Parathyroid adenoma (tissue), 2 donors: ENCODE measurements at regions not wholly inside any gene's neighbourhood (a gene's known extent, or its start where the extent isn't known, plus 50 kb on each side); places are given as distances from the start of the nearest gene placed in this dataset.

ENCODE experiments used
- H2AFZ ChIP-seq: fragments of 300-600 bp; sonication (generic); one replicate; pipeline ENCODE4 v1.7.0; 2017; ENCODE audit warnings: antibody characterized with exemption, mild to moderate bottlenecking
- H3K27ac ChIP-seq: fragments of 300-600 bp; sonication (generic); one replicate; pipeline ENCODE4 v1.7.0; 2017
- H3K27me3 ChIP-seq: fragments of 300-600 bp; sonication (generic); one replicate; pipeline ENCODE4 v1.7.0; 2017; ENCODE audit warnings: low read length; ENCODE audit not compliant: control insufficient read depth, insufficient read depth
- H3K36me3 ChIP-seq: fragments of 300-600 bp; sonication (generic); one replicate; pipeline ENCODE4 v1.7.0; 2017; ENCODE audit warnings: low read length; ENCODE audit not compliant: control insufficient read depth, insufficient read depth
- H3K4me1 ChIP-seq: fragments of 300-600 bp; sonication (generic); one replicate; pipeline ENCODE4 v1.7.0; 2017; ENCODE audit warnings: control low read depth
- H3K4me2 ChIP-seq: fragments of 300-600 bp; sonication (generic); one replicate; pipeline ENCODE4 v1.7.0; 2017; ENCODE audit warnings: low read length
- H3K4me3 ChIP-seq: fragments of 300-600 bp; sonication (generic); one replicate; pipeline ENCODE4 v1.7.0; 2017; ENCODE audit warnings: low read depth, low read length
- H3K79me2 ChIP-seq: fragments of 300-600 bp; sonication (generic); one replicate; pipeline ENCODE4 v1.7.0; 2017; ENCODE audit warnings: control low read depth
- H3K9ac ChIP-seq: fragments of 300-600 bp; sonication (generic); one replicate; pipeline ENCODE4 v1.7.0; 2017; ENCODE audit warnings: mild to moderate bottlenecking
- H3K9me3 ChIP-seq: fragments of 300-600 bp; sonication (generic); one replicate; pipeline ENCODE4 v1.7.0; 2017; ENCODE audit warnings: low read length; ENCODE audit not compliant: control insufficient read depth
- CTCF ChIP-seq: fragments of 300-600 bp; sonication (generic); IDR thresholded peaks from one replicate; pipeline ENCODE4 v1.7.0; 2017; ENCODE audit warnings: antibody characterized with exemption, mild to moderate bottlenecking
- donor health status: primary hyperparathyroidism.

DNA sequence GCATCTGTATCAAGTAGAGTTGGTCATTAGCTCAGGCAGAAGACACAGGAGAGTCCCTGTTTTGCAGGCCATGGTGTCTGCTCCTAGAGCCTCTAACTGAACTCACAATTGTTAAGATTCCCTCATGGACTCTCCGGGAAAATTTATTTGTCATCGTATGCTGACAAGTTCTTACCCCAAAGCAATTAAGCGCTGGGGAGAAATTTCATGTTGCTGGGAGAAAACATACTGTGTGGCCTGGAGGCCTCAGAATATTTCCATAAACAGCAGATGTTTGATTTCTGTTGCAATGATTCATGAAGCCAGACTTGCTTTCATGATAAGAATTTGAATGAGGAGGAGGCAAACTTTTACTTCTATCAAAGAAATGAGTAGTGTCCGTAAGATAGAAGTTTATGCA lies 583.2 kb downstream of the GATA3 start:
- TF ChIP-seq CTCF: no peak
- Histone ChIP-seq H3K79me2 (no peaks in the 10 kb centered on the region), H3K36me3 (no peaks in the 10 kb centered on the region), H3K4me2 (no peak overlapping the region), H3K4me3 (no peak overlapping the region), H2AFZ (no peak overlapping the region), H3K27ac (no peak overlapping the region), H3K4me1 (no peaks in the 10 kb centered on the region), H3K9me3 (no peaks in the 10 kb centered on the region), H3K27me3 (no peaks in the 10 kb centered on the region), H3K9ac (no peak overlapping the region)

DNA sequence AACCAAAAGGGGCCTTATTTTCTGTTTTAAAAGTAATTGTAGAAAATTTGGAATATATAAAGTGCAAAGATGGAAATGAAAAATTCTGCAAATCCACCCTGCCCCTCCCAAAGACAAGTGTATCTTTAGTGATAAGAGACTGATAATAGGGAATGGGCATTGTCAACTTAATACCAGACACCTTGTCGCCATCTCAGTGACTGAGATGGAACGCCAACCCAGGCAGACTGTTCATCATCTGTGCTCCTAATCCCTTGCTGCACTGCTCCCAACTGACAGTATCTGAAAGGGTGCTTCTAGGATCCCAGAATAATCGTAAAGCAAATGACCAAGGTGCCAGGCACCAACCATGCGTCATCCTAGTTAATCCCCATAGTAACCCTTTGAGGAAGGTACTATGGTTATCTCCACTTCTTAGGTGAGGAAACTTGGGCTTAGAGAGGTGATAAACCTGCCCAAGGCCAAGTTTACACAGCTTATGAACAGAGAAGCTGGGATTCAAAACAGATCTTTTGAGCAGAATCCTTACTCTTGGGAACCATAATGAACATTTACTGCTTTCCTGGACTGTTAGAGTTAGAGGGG lies 583.7 kb downstream of the GATA3 start:
- TF ChIP-seq CTCF: no peak
- no peak overlapping the region for H3K4me2 ChIP-seq
- H3K27me3 ChIP-seq: no peaks in the 10 kb centered on the region
- H3K79me2 ChIP-seq: no peaks in the 10 kb centered on the region
- H3K9me3 ChIP-seq: no peaks in the 10 kb centered on the region
- H3K4me1 ChIP-seq: no peaks in the 10 kb centered on the region
- no peak overlapping the region for H2AFZ ChIP-seq
- no peak overlapping the region for H3K27ac ChIP-seq
- no peak overlapping the region for H3K9ac ChIP-seq
- H3K36me3 ChIP-seq: no peaks in the 10 kb centered on the region
- no peak overlapping the region for H3K4me3 ChIP-seq

- no peaks in the 10 kb centered on the region for H3K79me2 ChIP-seq
- no peaks in the 10 kb centered on the region for H3K36me3 ChIP-seq
- TF ChIP-seq CTCF: no peak
- no peak overlapping the region for H2AFZ ChIP-seq
- H3K9me3 ChIP-seq: no peaks in the 10 kb centered on the region
- no peak overlapping the region for H3K4me3 ChIP-seq
- H3K27ac ChIP-seq: no peak overlapping the region
- no peaks in the 10 kb centered on the region for H3K27me3 ChIP-seq
- no peak overlapping the region for H3K9ac ChIP-seq
- H3K4me2 ChIP-seq: no peak overlapping the region
- no peaks in the 10 kb centered on the region for H3K4me1 ChIP-seq
Measured at GRCh38 chr10:8639486-8640185, 585.1 kb downstream of the GATA3 start.

- H3K27ac ChIP-seq: no peak overlapping the region
- no peak for TF ChIP-seq CTCF
- no peaks in the 10 kb centered on the region for H3K4me1 ChIP-seq
- no peak overlapping the region for H2AFZ ChIP-seq
- H3K9me3 ChIP-seq: no peaks in the 10 kb centered on the region
- no peak overlapping the region for H3K4me2 ChIP-seq
- no peak overlapping the region for H3K4me3 ChIP-seq
- H3K79me2 ChIP-seq: no peaks in the 10 kb centered on the region
- H3K36me3 ChIP-seq: no peaks in the 10 kb centered on the region
- H3K27me3 ChIP-seq: no peaks in the 10 kb centered on the region
- no peak overlapping the region for H3K9ac ChIP-seq
Measured at GRCh38 chr10:8640301-8640700, 585.8 kb downstream of the GATA3 start.

- Histone ChIP-seq H3K4me2 (no peak overlapping the region), H3K4me3 (no peak overlapping the region), H3K27ac (no peak overlapping the region), H3K9ac (no peak overlapping the region), H3K9me3 (no peaks in the 10 kb centered on the region), H2AFZ (no peak overlapping the region), H3K79me2 (no peaks in the 10 kb centered on the region), H3K36me3 (no peaks in the 10 kb centered on the region), H3K27me3 (no peaks in the 10 kb centered on the region), H3K4me1 (no peaks in the 10 kb centered on the region)
- TF ChIP-seq CTCF: no peak
Measured at GRCh38 chr10:8640878-8641277, 586.4 kb downstream of the GATA3 start.
